ENCODE measurements at regions not wholly inside any gene's neighbourhood (a gene's known extent, or its start where the extent isn't known, plus 50 kb on each side); places are given as distances from the start of the nearest gene placed in this dataset.

GRCh38 chr11:13098616-13099289 lies 89.6 kb downstream of the RASSF10 start:
- no peak for DNase-seq (ENCODE audit: extremely low read depth, low read depth)
- TF ChIP-seq, protein P1, sequence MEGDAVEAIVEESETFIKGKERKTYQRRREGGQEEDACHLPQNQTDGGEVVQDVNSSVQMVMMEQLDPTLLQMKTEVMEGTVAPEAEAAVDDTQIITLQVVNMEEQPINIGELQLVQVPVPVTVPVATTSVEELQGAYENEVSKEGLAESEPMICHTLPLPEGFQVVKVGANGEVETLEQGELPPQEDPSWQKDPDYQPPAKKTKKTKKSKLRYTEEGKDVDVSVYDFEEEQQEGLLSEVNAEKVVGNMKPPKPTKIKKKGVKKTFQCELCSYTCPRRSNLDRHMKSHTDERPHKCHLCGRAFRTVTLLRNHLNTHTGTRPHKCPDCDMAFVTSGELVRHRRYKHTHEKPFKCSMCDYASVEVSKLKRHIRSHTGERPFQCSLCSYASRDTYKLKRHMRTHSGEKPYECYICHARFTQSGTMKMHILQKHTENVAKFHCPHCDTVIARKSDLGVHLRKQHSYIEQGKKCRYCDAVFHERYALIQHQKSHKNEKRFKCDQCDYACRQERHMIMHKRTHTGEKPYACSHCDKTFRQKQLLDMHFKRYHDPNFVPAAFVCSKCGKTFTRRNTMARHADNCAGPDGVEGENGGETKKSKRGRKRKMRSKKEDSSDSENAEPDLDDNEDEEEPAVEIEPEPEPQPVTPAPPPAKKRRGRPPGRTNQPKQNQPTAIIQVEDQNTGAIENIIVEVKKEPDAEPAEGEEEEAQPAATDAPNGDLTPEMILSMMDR (IDR thresholded peaks at IDR 0.05; ENCODE audit: low read depth, low read length), result no peak

- TF ChIP-seq, protein P1 (IDR thresholded peaks at IDR 0.05; ENCODE audit: low read depth, low read length), result no peak
- DNase-seq (ENCODE audit: extremely low read depth, low read depth), result no peak
These were observed 92.8 kb downstream of the RASSF10 start for GRCh38 chr11:13101644-13102512.

GRCh38 chr11:13102513-13102840 lies 93.4 kb downstream of the RASSF10 start:
- no peak for DNase-seq (ENCODE audit: extremely low read depth, low read depth)
- TF ChIP-seq, protein P1 (IDR thresholded peaks at IDR 0.05; ENCODE audit: low read depth, low read length), result no peak

GRCh38 chr11:13102865-13103539 lies 93.9 kb downstream of the RASSF10 start:
- TF ChIP-seq, protein P1 (IDR thresholded peaks at IDR 0.05; ENCODE audit: low read depth, low read length), result no peak
- DNase-seq (ENCODE audit: extremely low read depth, low read depth), result no peak

DNA sequence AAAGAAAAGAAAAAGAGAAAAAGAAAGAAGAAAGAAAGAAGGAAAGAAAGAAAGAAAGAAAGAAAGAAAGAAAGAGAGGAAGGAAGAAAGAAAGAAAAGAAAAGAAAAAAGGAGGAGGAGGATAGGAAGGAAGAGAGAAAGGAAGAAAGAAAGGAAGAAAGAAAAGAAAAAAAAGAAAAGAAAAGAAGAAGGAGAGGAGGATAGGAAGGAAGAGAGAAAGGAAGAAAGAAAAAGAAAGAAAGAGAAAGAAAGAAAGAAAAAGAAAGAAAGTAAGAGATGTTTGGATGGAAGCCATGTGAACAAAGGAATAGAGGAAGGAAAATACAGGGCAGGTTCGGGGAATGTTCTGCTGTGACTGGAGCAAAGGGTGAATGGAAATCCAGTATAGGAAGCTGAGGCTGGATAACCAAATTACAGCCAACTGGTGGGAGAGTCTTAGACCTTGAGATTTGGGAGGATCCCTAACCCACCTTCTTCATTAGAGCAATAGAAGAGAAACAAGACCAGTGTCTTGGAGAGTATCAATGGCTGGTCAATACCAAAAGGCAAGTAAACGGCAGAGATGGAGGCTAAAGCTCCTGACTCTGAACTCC lies 94.9 kb downstream of the RASSF10 start:
- TF ChIP-seq, protein P1 (IDR thresholded peaks at IDR 0.05; ENCODE audit: low read depth, low read length), result no peak
- no peak for DNase-seq (ENCODE audit: extremely low read depth, low read depth)

DNA sequence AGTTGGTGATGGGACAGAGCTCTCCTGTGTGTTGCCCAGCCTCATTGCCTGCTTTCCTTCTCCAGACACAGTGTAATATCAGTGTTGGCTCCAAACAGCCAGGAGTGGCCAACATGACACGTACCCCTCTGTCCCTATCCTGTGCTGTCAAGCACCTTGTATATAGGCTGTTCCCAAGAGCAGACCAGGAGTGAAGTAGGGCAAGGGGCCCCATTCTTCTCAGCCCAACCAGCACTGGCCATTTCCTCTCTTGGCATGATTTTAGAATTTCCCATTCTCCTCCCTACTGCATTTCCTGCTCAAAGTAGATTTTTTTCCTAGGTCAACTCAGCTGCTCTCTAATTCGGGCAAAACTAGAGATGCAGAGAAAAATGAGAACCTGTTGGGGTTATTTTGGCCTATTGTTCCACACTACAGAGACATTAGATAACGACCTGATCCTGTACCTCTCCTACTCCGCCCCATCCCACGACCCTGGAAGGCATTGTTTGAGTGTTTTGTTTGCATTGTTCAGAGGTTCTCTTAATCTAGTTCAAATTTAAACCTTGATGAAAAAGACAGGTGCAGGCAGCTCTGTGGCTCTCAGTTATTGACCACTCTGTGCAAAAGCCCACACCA lies 95.6 kb downstream of the RASSF10 start:
- DNase-seq (ENCODE audit: extremely low read depth, low read depth), result no peak
- TF ChIP-seq, protein P1 (IDR thresholded peaks at IDR 0.05; ENCODE audit: low read depth, low read length), result no peak
